NCI-H226 (cell line): ENCODE measurements at regions not wholly inside any gene's neighbourhood (a gene's known extent, or its start where the extent isn't known, plus 50 kb on each side); places are given as distances from the start of the nearest gene placed in this dataset.

Source experiments
- DNase-seq: peaks from one replicate; pipeline ENCODE4 v3.0.0-alpha.2; 2015

GRCh38 chr2:156697906-156698305 is 261.7 kb downstream of the GPD2 start:
- DNase-seq = no peak

- no peak for DNase-seq
Observed at GRCh38 chr2:156700681-156701080, 264.5 kb downstream of the GPD2 start.

- no peak for DNase-seq
Observed at GRCh38 chr2:156702541-156702940, 266.4 kb downstream of the GPD2 start.

- DNase-seq = no peak
Observed at GRCh38 chr2:156703642-156704041, 267.5 kb downstream of the GPD2 start.

GRCh38 chr2:156704132-156704531 is 268.0 kb downstream of the GPD2 start:
- no peak for DNase-seq

- DNase-seq = no peak
Observed at GRCh38 chr2:156704617-156705016, 268.4 kb downstream of the GPD2 start.

- no peak for DNase-seq
Observed at GRCh38 chr2:156706576-156706975, 270.4 kb downstream of the GPD2 start.

GRCh38 chr2:156708051-156708450 is 271.9 kb downstream of the GPD2 start:
- DNase-seq = no peak

- no peak for DNase-seq
Observed at GRCh38 chr2:156709091-156709490, 272.9 kb downstream of the GPD2 start.

GRCh38 chr2:156719036-156719435 is 282.9 kb downstream of the GPD2 start:
- DNase-seq = no peak

GRCh38 chr2:156727867-156728266 is 291.7 kb downstream of the GPD2 start:
- no peak for DNase-seq

GRCh38 chr2:156728328-156728727 is 292.1 kb downstream of the GPD2 start:
- no peak for DNase-seq

GRCh38 chr2:156731506-156731905 is 295.3 kb downstream of the GPD2 start:
- DNase-seq = no peak

GRCh38 chr2:156736950-156737349 is 300.8 kb downstream of the GPD2 start:
- no peak for DNase-seq

- DNase-seq = no peak
Observed at GRCh38 chr2:156739301-156739700, 303.1 kb downstream of the GPD2 start.

GRCh38 chr2:156745619-156746018 is 309.4 kb downstream of the GPD2 start:
- DNase-seq = no peak

GRCh38 chr2:156748221-156748620 is 312.0 kb downstream of the GPD2 start:
- no peak for DNase-seq

GRCh38 chr2:156752042-156752441 is 315.9 kb downstream of the GPD2 start:
- DNase-seq = no peak

- DNase-seq = peak; percentile 56
Observed at GRCh38 chr2:156753766-156754165, 317.6 kb downstream of the GPD2 start.

GRCh38 chr2:156756516-156756915 is 320.3 kb downstream of the GPD2 start:
- DNase-seq = no peak

GRCh38 chr2:156763174-156763573 is 327.0 kb downstream of the GPD2 start:
- DNase-seq = no peak

GRCh38 chr2:156765043-156765442 is 328.9 kb downstream of the GPD2 start:
- DNase-seq = no peak

GRCh38 chr2:156765450-156765849 is 329.3 kb downstream of the GPD2 start:
- DNase-seq = no peak

GRCh38 chr2:156769802-156770201 is 333.6 kb downstream of the GPD2 start:
- no peak for DNase-seq

- no peak for DNase-seq
Observed at GRCh38 chr2:156778916-156779315, 342.7 kb downstream of the GPD2 start.
